HepG2 (cell line): ENCODE measurements at regions not wholly inside any gene's neighbourhood (a gene's known extent, or its start where the extent isn't known, plus 50 kb on each side); places are given as distances from the start of the nearest gene placed in this dataset.

ENCODE experiments used
- ATAC-seq: fragments of 200-7000 bp; cut with Tn5 transposase; 3 replicates; pipeline ENCODE4 v1.9.1; 2020; ENCODE audit warnings: mild to moderate bottlenecking, moderate library complexity
- BruUV-seq: library from RNA; stranded (reverse); fragments of 400-500 nt; replicated peaks from 2 replicates; lab custom pipeline; 2021; lab: Mats Ljungman, UMichigan
- CTCF ChIA-PET: fragments of 300-600 bp; formaldehyde crosslinking; extraction: SDS; loops from one replicate; lab custom pipeline; 2021; ENCODE audit warnings: low total read pairs, inconsistent platforms, low intra/inter-chr PET ratio; lab: Yijun Ruan, JAX
- POLR2A ChIA-PET: fragments of 350-600 bp; sonication (Branson Sonifier 250); formaldehyde crosslinking; loops from one replicate; lab custom pipeline; 2020; ENCODE audit warnings: antibody characterized with exemption, inconsistent platforms; lab: Yijun Ruan, JAX
- DNase-seq: peaks from one replicate; pipeline ENCODE4 v3.0.0-alpha.2; 2015; ENCODE audit warnings: low spot score
- FAIRE-seq: peaks from 3 replicates; lab custom pipeline; 2011; peaks lifted over from hg19 to GRCh38; lab: Jason Lieb, UNC
- H2AFZ ChIP-seq: one replicate; pipeline ENCODE4 v1.6.1; 2011; ENCODE audit warnings: low read length, inconsistent platforms
- H3K27ac ChIP-seq: fragments of 300-600 bp; 3 replicates; pipeline ENCODE4 v1.8.0; 2011; ENCODE audit warnings: mixed run types, mild to moderate bottlenecking, mixed read lengths, low read length, inconsistent platforms; ENCODE audit not compliant: insufficient read depth; ENCODE audit errors: extremely low read length
- H3K27me3 ChIP-seq, 2 experiments: fragments of 200-600 bp in 1 of 2; 2 replicates in 1 of 2; 3 replicates in 1 of 2; pipeline versions ENCODE4 v1.6.0 to v1.8.0; 2011; ENCODE audit warnings: low read length in 2 of 2, mild to moderate bottlenecking in 2 of 2, moderate library complexity in 2 of 2, inconsistent platforms in 1 of 2; ENCODE audit not compliant: insufficient read depth in 2 of 2, control insufficient read depth in 1 of 2
- H3K36me3 ChIP-seq, 2 experiments: fragments of 200-600 bp in 1 of 2; replicated peaks in 1 of 2; 2 replicates in 1 of 2; 3 replicates in 1 of 2; pipeline versions ENCODE4 v1.5.1 to v1.8.0; 2011; ENCODE audit warnings: low read length in 2 of 2, inconsistent platforms in 1 of 2; ENCODE audit not compliant: insufficient read depth in 2 of 2, control insufficient read depth in 1 of 2
- H3K4me1 ChIP-seq: 2 replicates; pipeline ENCODE4 v1.5.1; 2012; ENCODE audit warnings: low read length, inconsistent platforms; ENCODE audit not compliant: insufficient read depth
- H3K4me2 ChIP-seq: 2 replicates; pipeline ENCODE4 v1.6.0; 2011; ENCODE audit warnings: low read depth, low read length, inconsistent platforms
- H3K4me3 ChIP-seq, 3 experiments: fragments of 200-600 bp in 1 of 3; sonication (generic), shearing (Covaris generic) in 1 of 3; replicated peaks in 1 of 3; 2 replicates each; pipeline ENCODE4 v1.5.1; 2011 to 2016; ENCODE audit warnings: low read length in 3 of 3, inconsistent platforms in 2 of 3, low read depth in 2 of 3, mild to moderate bottlenecking in 2 of 3, control low read depth in 1 of 3, mixed read lengths in 1 of 3; ENCODE audit not compliant: insufficient read depth in 1 of 3
- H3K79me2 ChIP-seq: one replicate; pipeline ENCODE4 v1.6.1; 2011; ENCODE audit warnings: low read length, inconsistent platforms; ENCODE audit not compliant: insufficient read depth
- H3K9ac ChIP-seq: 2 replicates; pipeline ENCODE4 v1.6.0; 2011; ENCODE audit warnings: mild to moderate bottlenecking, low read depth, low read length, inconsistent platforms; ENCODE audit not compliant: insufficient read depth
- H3K9me3 ChIP-seq: 2 replicates; pipeline ENCODE4 v1.5.1; 2012; ENCODE audit warnings: mild to moderate bottlenecking, low read length
- H4K20me1 ChIP-seq: 2 replicates; pipeline ENCODE4 v1.6.0; 2011; ENCODE audit warnings: inconsistent platforms, mild to moderate bottlenecking, low read length, moderate library complexity; ENCODE audit not compliant: insufficient read depth
- DMAP1 ChIP-seq: IDR thresholded peaks from 2 replicates; pipeline ENCODE4 v1.6.1; 2016
- GABPA ChIP-seq, 2 experiments: IDR thresholded peaks; 2 replicates each; pipeline ENCODE4 v1.6.1; 2011 to 2016; ENCODE audit warnings: low read depth in 2 of 2, low read length in 1 of 2, missing biosample characterization in 1 of 2, missing genetic modification characterization in 1 of 2
- PAX8 ChIP-seq: sonication (generic); formaldehyde crosslinking; IDR thresholded peaks from 2 replicates; pipeline ENCODE4 v1.8.0; 2022; ENCODE audit warnings: mild to moderate bottlenecking, missing genetic modification reagents, borderline replicate concordance
- RBFOX2 ChIP-seq: fragments of 200-400 bp; formaldehyde crosslinking; IDR thresholded peaks from 2 replicates; pipeline ENCODE4 v1.6.1; 2017; ENCODE audit warnings: low read depth, mild to moderate bottlenecking, low read length
- SOX6 ChIP-seq, 2 experiments: fragments of 450-650 bp in 1 of 2; sonication (generic) in 1 of 2; formaldehyde crosslinking in 1 of 2; IDR thresholded peaks; 2 replicates each; pipeline versions ENCODE4 v1.4.0 to v1.6.1; 2017 to 2020; ENCODE audit warnings: antibody characterized with exemption in 1 of 2, mild to moderate bottlenecking in 1 of 2, missing genetic modification reagents in 1 of 2
- WIZ ChIP-seq: sonication (generic); formaldehyde crosslinking; IDR thresholded peaks from 2 replicates; pipeline ENCODE4 v1.5.1; 2020; ENCODE audit warnings: mild to moderate bottlenecking, missing genetic modification reagents
- ZBTB21 ChIP-seq: sonication (generic); formaldehyde crosslinking; IDR thresholded peaks from 2 replicates; pipeline ENCODE4 v1.4.0; 2020; ENCODE audit warnings: missing genetic modification reagents
- ZNF124 ChIP-seq: sonication (generic); formaldehyde crosslinking; IDR thresholded peaks from 2 replicates; pipeline ENCODE4 v1.4.0; 2020; ENCODE audit warnings: missing genetic modification reagents
- ZNF724P ChIP-seq: sonication (generic); formaldehyde crosslinking; IDR thresholded peaks from 2 replicates; pipeline ENCODE4 v1.8.0; 2022; ENCODE audit warnings: missing genetic modification reagents, borderline replicate concordance
- ZSCAN12 ChIP-seq: sonication (generic); formaldehyde crosslinking; IDR thresholded peaks from 2 replicates; pipeline ENCODE4 v1.9.0; 2021; ENCODE audit warnings: mild to moderate bottlenecking, missing genetic modification reagents
- WGBS: methylation state at CpG from one replicate; pipeline ENCODE4 v1.1.6; 2017; ENCODE audit warnings: low lambda C conversion rate; 5-methylcytosine and 5-hydroxymethylcytosine counted together
- in situ Hi-C: cut with HindIII; loops from 2 replicates; pipeline ENCODE4 v1.10.0; 2017; ENCODE audit warnings: low pct_unique_long_range_greater_than_20kb; ENCODE audit not compliant: extremely low pct_ligation_motif_present
- intact Hi-C: fragments of 100-400 bp; cut with micrococcal nuclease; formaldehyde crosslinking; loops from one replicate; pipeline ENCODE4 v1.10.0; 2022; ENCODE audit not compliant: unreplicated experiment
- TF ChIP-seq, protein P1 (sequence below): sonication (generic); formaldehyde crosslinking; IDR thresholded peaks from 2 replicates; pipeline ENCODE4 v1.4.0; 2020; ENCODE audit warnings: missing genetic modification reagents
- TF ChIP-seq, protein P2 (sequence below): sonication (generic); formaldehyde crosslinking; IDR thresholded peaks from 2 replicates; pipeline ENCODE4 v1.4.0; 2020; ENCODE audit warnings: mild to moderate bottlenecking, missing genetic modification reagents
- TF ChIP-seq, protein P3 (sequence below): IDR thresholded peaks from 2 replicates; pipeline ENCODE4 v1.6.1; 2016; ENCODE audit warnings: low read depth, missing genetic modification reagents, missing compliant biosample characterization

DNA sequence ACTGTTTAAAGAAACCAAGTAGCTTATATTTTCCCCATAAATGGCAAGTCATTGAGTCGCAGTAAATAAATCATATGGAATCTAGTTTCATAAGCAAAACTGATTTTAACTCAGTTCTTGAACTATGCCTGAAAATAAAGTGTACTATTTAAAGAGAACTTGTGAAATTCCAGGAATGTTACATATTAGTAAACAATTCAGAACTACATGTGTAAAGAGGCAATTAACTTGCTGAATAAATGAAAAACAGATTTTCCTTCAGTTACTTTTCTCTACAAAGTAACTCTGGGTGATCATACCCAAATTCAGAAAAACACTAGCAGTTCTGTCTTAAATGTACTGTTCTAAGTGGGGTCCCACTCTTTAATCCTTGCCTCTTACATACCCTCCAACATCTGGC is 236.1 kb upstream of the EDNRA start:
- WGBS, result 0% methylated on average over 1 of the region's 1 CpG
- in situ Hi-C loops (no loop called here), intact Hi-C loops (no loop called here)
- DNase-seq (no peak), ATAC-seq (no peak), FAIRE-seq (no peak)
- Histone ChIP-seq H3K27ac (no peak overlapping the region), H3K4me3 (no peak overlapping the region), H3K4me2 (no peak overlapping the region), H3K9me3 (no peaks in the 10 kb centered on the region), H4K20me1 (no peaks in the 10 kb centered on the region), H3K79me2 (no peaks in the 10 kb centered on the region), H2AFZ (no peak overlapping the region), H3K27me3 (no peaks in the 10 kb centered on the region), H3K4me1 (no peaks in the 10 kb centered on the region), H3K9ac (no peak overlapping the region), H3K36me3 (no peaks in the 10 kb centered on the region)
- ChIA-PET CTCF (no interaction called here), POLR2A (no interaction called here)
- BruUV-seq, result no TSS peak
- TF ChIP-seq PAX8 (no peak), RBFOX2 (no peak), WIZ (CRISPR knock-in tag) (no peak), ZSCAN12 (CRISPR knock-in tag) (no peak), SOX6 (IDR thresholded peaks at IDR 0.05) (no peak), SOX6 (CRISPR knock-in tag; IDR thresholded peaks at IDR 0.05) (no peak), ZNF124 (CRISPR knock-in tag) (no peak), ZBTB21 (CRISPR knock-in tag) (no peak), ZNF724P (CRISPR knock-in tag) (no peak), GABPA (IDR thresholded peaks at IDR 0.05; ENCODE audit: low read depth, low read length) (no peak), GABPA (CRISPR knock-in tag; IDR thresholded peaks at IDR 0.05; ENCODE audit: low read depth) (no peak), DMAP1 (no peak)
- TF ChIP-seq, protein P1, sequence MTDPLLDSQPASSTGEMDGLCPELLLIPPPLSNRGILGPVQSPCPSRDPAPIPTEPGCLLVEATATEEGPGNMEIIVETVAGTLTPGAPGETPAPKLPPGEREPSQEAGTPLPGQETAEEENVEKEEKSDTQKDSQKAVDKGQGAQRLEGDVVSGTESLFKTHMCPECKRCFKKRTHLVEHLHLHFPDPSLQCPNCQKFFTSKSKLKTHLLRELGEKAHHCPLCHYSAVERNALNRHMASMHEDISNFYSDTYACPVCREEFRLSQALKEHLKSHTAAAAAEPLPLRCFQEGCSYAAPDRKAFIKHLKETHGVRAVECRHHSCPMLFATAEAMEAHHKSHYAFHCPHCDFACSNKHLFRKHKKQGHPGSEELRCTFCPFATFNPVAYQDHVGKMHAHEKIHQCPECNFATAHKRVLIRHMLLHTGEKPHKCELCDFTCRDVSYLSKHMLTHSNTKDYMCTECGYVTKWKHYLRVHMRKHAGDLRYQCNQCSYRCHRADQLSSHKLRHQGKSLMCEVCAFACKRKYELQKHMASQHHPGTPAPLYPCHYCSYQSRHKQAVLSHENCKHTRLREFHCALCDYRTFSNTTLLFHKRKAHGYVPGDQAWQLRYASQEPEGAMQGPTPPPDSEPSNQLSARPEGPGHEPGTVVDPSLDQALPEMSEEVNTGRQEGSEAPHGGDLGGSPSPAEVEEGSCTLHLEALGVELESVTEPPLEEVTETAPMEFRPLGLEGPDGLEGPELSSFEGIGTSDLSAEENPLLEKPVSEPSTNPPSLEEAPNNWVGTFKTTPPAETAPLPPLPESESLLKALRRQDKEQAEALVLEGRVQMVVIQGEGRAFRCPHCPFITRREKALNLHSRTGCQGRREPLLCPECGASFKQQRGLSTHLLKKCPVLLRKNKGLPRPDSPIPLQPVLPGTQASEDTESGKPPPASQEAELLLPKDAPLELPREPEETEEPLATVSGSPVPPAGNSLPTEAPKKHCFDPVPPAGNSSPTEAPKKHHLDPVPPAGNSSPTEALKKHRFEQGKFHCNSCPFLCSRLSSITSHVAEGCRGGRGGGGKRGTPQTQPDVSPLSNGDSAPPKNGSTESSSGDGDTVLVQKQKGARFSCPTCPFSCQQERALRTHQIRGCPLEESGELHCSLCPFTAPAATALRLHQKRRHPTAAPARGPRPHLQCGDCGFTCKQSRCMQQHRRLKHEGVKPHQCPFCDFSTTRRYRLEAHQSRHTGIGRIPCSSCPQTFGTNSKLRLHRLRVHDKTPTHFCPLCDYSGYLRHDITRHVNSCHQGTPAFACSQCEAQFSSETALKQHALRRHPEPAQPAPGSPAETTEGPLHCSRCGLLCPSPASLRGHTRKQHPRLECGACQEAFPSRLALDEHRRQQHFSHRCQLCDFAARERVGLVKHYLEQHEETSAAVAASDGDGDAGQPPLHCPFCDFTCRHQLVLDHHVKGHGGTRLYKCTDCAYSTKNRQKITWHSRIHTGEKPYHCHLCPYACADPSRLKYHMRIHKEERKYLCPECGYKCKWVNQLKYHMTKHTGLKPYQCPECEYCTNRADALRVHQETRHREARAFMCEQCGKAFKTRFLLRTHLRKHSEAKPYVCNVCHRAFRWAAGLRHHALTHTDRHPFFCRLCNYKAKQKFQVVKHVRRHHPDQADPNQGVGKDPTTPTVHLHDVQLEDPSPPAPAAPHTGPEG (CRISPR knock-in tag), result no peak
- TF ChIP-seq, protein P2, sequence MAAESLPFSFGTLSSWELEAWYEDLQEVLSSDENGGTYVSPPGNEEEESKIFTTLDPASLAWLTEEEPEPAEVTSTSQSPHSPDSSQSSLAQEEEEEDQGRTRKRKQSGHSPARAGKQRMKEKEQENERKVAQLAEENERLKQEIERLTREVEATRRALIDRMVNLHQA (CRISPR knock-in tag), result no peak
- TF ChIP-seq, protein P3, sequence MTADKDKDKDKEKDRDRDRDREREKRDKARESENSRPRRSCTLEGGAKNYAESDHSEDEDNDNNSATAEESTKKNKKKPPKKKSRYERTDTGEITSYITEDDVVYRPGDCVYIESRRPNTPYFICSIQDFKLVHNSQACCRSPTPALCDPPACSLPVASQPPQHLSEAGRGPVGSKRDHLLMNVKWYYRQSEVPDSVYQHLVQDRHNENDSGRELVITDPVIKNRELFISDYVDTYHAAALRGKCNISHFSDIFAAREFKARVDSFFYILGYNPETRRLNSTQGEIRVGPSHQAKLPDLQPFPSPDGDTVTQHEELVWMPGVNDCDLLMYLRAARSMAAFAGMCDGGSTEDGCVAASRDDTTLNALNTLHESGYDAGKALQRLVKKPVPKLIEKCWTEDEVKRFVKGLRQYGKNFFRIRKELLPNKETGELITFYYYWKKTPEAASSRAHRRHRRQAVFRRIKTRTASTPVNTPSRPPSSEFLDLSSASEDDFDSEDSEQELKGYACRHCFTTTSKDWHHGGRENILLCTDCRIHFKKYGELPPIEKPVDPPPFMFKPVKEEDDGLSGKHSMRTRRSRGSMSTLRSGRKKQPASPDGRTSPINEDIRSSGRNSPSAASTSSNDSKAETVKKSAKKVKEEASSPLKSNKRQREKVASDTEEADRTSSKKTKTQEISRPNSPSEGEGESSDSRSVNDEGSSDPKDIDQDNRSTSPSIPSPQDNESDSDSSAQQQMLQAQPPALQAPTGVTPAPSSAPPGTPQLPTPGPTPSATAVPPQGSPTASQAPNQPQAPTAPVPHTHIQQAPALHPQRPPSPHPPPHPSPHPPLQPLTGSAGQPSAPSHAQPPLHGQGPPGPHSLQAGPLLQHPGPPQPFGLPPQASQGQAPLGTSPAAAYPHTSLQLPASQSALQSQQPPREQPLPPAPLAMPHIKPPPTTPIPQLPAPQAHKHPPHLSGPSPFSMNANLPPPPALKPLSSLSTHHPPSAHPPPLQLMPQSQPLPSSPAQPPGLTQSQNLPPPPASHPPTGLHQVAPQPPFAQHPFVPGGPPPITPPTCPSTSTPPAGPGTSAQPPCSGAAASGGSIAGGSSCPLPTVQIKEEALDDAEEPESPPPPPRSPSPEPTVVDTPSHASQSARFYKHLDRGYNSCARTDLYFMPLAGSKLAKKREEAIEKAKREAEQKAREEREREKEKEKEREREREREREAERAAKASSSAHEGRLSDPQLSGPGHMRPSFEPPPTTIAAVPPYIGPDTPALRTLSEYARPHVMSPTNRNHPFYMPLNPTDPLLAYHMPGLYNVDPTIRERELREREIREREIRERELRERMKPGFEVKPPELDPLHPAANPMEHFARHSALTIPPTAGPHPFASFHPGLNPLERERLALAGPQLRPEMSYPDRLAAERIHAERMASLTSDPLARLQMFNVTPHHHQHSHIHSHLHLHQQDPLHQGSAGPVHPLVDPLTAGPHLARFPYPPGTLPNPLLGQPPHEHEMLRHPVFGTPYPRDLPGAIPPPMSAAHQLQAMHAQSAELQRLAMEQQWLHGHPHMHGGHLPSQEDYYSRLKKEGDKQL (CRISPR knock-in tag), result no peak
